ENCODE measurements at regions not wholly inside any gene's neighbourhood (a gene's known extent, or its start where the extent isn't known, plus 50 kb on each side); places are given as distances from the start of the nearest gene placed in this dataset. TPM values are rescaled to one million over a fixed set of nuclear protein-coding genes. Genes with fewer than 3 reads are reported as not detected.

Small RNAs in the stretch of these regions (small RNA-seq; reads per million reads assigned to genes)
- gene RN7SL428P (ENCODE audit: insufficient read depth): not detected

Measured in mesendoderm (in vitro differentiated cells).